NCI-H1048 (cell line): ENCODE measurements at regions not wholly inside any gene's neighbourhood (a gene's known extent, or its start where the extent isn't known, plus 50 kb on each side); places are given as distances from the start of the nearest gene placed in this dataset.
"Not testable (repeated sequence)": the region's sequence is repeated elsewhere in the genome, so short reads cannot be mapped to it uniquely, and the experiment has no call there.

ENCODE experiments used
- DNase-seq: peaks from one replicate; lab custom pipeline; 2025; lab: John Stamatoyannopoulos, UW

DNA sequence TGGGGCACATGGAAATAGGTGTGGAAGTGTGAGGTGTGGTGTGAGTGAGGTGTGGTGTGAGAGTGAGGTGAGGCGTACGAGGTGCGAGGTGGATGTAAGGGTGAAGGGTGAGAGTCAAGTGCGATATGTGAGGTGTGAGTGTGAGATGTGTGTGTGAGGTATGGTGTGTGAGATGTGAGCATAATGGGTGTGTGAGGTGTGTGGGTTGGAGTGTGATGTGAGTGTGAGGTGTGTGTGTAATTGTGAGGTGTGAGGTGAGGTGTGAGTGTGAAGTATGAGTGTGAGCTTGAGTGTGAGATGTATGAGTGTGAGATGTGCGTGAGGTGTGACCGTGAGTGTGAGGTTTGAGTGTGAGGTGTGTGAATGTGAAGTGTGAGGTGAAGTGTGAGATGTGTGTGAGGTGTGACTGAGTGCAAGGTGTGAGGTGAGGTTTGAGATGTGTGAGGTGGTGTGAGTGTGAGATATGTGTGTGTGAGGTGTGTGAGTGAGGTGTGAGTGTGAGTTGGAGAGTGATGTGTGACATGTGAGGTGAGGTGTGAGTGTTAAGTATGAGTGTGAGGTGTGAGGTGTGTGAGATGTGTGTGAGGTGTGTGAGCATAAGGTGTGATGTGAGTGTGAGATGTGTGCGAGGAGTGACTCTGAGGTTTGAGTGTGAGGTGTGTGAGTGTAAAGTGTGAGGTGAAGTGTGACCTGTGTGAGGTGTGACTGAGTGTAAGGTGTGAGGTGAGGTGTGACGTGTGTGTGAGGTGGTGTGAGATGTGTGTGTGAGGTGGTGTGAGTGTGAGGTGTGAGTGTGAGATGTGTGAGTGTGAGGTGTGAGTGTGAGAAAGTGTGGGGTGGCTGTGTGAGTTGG lies 354.0 kb downstream of the FOXL1 start:
- no peak for DNase-seq

DNA sequence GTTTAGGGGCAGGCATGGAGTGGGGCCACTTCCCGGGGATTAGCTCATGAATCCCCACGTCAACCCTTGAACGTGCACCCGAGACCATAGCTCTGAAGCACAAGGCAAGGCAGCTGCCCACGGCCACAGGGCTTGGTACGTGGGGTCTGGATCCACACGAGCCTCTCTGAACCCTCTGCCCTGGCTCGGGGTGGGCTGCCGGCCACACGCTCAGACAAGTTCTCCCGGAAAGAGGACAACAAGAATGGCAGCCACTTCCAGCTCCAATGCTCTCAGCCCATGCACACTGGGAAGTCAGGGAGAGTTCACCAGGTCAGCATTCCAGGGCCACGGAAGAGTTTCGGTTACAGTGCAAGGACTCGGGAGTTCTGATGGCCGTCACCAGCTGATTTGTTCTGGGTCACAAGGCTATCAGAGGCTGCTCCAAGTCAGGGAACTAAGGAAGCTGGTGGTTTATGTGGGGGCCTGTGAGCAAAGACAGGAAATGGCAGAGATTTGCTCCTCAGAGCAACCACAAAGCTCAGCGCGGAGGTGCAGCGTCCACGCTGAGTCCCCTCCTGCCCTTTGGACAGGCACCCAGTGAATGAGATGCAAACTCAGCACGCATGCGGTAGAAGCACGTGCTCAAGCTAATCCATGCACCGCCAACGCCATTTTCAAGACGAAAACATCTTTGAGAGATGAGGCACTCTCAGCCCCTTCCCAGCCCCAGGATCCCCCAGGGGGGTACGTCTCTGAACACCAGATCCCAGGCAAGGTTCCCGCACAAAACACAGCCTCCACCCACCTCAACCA lies 356.4 kb downstream of the FOXL1 start:
- DNase-seq: no peak

DNA sequence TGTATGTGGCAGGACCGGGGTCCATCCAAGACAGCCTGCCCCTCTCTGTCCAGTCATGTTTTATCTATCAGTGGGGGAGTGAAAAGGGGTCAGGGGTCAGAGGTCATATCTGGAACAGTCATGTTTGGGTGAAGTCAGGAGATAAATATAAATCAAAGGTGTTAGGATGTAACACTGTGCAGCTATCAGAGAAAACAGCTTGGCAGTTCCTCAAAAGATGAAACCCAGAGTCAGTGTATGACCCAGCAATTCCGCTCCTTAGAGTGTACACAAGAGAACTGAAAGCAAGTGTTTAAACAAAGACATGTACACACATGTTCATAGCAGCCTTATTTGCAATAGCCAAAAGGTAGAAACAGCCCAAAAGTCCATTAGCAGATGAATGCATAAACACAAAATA lies 361.3 kb downstream of the FOXL1 start:
- DNase-seq: no peak

DNA sequence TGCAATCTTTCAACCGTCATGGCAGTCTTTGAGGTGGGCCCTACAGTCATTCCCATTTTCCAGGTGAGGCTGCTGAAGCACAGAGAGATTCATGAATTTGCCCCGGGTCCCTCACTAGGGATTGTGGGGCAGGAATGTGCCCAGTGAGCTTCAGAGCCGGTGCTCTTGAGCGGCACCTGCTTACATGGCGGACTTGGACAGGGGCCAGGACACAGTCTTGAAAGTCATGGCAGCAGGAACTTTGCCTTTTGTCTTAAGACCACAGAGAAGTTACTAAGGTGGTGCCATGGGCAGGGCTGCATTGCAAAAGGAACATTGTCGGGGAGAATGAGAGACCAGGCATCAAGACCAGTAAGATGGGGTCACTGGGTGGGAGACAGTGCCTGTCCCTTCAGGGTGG lies 363.4 kb downstream of the FOXL1 start:
- DNase-seq: no peak

DNA sequence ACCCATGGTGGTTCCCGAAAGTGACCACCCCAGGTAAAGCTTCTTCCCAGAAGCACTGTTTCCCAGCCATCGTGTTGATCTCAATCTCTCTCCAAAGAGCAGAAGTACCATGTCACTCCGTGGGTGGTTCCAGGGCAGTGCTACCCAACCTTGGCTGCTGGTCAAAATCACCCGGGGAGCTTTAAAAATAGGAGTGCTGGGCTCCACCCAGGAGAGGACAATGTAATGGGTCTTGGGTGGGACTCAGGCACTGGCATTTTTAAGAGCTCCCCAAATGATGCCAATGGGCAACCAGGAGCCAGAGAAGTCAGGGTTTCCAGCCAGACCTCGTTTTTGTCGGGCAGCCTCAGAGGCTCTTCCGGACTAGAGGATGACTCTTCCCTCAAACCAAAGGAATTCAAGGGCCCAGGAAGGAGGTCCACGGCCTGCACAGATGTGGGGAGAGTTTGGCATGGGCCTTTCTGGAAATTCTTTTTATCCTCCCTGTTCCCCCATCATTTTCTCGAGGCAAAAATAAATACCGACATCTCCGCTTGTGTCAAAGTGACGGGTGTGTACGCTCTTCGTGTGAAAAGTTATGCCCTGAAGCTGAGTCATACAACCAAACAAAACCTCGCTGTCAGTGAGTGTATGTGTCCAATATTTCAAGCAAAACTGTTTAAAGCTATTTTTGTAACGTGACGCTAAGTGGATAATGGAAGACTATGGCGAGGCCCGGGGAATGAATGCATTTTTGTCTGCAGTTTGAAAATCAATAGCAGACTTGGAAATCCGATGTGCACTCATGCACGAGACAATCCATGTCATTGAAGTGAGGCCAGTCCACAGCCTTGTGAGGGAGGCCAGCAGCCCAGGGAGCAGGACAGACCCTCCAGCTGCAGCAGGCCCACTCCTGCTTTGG lies 364.1 kb downstream of the FOXL1 start:
- DNase-seq: no peak

DNA sequence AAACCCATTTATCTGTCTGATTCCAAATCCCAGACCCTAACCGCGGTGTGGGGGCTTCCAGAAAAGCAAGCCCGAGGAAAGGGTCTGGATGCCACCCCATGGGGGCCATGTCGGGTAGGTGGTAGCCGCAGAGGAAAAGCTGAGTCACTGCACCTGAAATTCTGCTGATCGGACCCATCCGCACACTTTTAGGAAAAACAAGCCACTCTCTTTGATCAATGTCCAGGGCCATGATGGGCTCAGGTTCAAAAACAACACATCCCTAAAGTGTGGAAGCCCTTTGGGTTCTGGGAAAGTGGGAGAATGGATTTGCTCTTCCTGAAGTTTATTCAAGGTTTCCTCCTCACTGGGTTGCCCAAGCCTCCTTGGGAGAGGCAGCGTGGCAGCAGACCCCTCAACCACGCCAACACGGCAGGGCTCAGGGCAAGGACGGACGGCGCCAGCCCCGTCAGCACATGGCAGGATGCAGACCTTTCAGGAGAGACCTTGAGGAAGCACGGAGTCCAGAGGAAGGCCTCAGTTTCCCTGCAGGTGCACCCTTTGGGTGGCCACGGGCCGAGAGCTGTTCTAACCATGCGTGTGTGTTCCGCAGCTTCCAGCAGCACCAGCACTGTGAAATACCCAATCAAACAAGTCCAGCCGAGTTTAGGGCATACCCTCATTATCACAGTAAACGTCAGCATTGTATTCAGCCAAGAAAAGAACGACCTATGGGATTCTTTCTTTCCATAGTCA lies 367.0 kb downstream of the FOXL1 start:
- no peak for DNase-seq

DNA sequence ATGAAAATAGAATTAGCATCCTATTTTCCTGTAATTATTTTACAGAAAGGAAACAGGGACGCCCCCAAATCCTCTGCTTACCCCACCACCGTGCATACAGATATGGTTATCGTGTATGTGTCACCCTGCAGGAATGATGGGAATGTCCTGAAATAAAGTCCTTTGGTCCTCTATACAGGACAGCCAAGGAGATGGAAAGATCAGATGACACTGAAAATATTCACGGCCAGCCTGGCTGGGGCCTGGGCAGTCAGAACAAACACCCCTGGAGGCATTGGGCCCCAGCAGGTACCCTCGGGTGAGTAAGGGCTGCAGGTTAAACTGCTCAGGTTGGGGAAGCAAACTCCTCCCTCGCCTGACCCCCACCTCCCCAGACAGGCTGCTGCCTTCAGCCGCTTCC lies 368.0 kb downstream of the FOXL1 start:
- DNase-seq: no peak

DNA sequence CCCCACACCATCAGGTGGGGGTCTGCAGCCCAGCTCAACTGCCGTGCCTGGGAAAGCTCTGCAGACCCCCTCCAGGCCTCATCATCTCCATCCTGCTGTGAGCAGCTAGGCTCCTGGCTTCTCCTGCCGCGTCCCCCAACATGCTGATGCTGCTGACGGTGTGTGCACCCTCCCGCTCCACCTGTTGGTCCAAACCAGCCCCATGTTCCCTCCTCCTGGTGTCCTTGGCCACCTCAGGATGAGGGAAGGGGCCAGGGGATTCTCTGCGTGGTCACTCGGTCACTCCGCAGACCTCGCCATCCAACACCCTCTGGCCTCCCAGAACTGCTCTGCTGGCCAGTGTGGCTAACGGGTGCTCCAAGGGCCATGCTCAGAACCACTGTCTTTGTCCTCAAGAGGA lies 368.6 kb downstream of the FOXL1 start:
- no peak for DNase-seq

DNA sequence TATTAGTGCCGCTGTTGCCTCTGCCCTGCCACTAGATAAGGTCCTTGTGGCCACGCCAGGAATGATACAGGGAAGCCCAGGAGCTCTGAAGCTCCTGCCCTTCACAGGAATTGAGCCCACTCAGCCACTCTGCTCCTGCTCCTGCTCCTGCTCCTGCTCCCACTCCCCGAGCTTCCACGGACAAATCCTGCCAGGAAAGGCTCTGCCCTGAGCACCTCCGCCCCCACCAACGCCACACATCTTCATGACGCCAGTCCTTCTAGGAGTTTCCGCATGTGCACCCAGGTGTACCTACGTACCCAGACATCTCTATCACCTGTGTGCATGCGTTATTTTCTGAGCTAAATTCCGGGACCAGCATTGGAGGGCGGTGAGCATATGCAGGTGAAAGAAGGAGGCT lies 369.1 kb downstream of the C16orf95 start:
- DNase-seq: no peak

DNA sequence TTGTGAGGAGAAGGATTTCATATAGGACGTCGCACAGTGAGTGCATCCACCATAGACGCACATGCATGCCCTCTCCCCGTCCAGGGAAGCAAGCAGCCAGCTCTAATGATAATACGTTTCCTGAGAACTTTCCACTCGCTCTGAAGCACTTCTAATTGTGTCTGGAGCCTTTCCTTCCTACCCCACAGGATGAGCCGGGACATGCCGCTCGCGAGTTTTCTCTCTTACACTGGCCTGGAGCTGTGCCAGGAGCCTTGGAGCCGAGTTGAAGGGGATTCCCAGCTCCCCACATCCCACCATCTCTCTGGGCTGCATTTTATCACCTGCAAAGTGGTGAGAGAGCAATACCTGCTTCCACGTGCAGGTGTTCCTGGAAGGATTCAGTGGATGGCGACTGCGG lies 368.1 kb downstream of the C16orf95 start:
- no peak for DNase-seq

DNA sequence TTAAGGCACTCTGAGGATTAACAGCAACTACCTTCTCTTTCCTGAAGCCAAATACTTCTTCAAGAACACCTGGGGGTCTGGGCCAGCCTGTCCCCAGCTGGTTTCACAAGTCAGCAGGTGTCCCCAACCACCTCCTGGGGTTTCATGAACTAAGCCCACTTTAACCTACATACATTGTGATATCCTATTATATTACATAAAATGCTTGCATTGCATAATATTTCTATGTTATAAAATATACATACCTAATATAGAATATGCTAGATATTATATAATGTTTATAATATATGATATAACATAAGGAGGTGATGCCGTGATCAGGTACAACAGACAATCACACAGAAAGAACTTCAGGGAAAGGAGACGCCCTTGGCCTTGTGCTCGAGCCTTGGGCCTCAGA lies 367.6 kb downstream of the C16orf95 start:
- DNase-seq: no peak

DNA sequence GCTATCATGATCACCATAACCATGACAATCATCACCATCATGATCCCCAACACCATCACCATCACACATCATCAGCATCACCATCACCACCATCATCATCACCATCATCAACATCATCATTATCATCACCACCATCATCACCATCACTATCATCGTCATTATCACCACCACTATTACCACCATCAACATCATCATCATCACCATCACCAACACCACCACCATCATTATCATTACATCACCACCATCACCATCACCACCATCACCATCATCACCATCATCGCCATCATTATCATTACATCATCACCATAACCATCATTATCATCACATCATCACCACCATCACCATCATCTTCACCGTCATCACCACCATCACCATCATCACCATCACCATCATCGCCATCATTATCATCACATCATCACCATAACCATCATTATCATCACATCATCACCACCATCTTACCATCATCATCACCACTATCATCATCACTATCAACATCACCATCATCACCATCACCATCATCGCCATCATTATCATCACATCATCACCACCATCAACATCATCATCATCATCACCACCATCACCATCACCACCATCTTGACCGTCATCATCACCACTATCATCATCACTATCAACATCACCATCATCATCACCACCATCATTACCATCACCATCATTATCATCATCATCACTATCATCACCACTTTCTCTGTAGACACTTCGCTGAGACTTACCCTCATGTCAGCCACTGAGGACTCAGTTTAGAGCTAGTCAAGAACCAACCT lies 366.0 kb downstream of the C16orf95 start:
- no peak for DNase-seq

DNA sequence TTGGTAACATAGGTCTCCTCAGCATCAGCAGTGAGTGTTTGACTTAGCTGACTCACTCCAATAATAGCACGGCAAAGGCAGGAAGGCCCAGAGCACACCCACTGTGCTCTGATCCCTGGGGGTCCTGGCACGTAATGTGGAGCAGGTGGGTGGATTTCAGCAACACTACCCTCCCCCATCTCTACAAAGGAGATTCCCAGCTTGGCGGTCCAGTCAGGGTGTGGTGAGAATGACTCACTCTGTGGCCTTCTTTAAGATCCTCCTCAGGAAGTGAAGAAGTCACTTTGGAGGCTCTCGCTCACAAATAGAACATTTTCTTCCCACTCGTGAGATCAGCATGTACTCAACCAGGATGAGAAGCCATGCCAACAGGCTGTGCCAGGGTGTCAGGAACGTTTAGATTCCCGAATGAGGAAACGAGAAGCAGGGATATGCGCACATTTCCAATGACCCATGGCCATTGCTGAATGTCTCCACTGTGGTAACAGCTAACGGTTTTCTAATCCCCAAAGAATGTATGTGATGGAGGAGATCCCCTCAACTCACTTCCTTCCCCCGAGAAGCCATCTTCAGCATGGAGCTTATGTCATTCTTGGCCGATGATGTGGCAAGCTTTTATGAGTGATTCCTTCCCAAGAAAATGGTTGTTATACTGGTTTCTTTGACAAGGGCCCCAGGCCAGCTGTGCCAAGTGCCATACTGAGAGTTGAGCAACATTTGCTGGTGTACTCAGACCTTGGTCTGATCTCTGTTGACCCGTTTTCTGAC lies 365.2 kb downstream of the C16orf95 start:
- DNase-seq: no peak

DNA sequence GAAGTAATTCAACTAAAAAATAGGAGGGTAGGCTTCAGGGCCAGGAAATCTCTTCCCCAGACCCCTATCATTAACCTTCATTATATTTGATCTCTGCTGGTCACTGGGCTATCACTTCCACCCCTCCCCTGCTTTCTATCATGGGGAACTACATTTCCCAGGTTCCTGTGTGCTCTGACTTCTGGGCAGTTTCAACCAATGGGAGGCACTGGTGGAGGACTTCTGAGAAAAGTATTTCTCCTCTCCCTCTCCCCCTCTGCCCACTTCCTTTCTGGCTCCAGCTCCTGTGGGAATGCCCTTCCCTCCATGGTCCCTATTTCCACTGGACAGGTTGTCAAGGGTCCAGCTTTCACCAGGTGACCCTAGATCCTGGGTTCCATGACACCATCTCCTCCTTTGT lies 364.4 kb downstream of the C16orf95 start:
- DNase-seq: no peak

DNA sequence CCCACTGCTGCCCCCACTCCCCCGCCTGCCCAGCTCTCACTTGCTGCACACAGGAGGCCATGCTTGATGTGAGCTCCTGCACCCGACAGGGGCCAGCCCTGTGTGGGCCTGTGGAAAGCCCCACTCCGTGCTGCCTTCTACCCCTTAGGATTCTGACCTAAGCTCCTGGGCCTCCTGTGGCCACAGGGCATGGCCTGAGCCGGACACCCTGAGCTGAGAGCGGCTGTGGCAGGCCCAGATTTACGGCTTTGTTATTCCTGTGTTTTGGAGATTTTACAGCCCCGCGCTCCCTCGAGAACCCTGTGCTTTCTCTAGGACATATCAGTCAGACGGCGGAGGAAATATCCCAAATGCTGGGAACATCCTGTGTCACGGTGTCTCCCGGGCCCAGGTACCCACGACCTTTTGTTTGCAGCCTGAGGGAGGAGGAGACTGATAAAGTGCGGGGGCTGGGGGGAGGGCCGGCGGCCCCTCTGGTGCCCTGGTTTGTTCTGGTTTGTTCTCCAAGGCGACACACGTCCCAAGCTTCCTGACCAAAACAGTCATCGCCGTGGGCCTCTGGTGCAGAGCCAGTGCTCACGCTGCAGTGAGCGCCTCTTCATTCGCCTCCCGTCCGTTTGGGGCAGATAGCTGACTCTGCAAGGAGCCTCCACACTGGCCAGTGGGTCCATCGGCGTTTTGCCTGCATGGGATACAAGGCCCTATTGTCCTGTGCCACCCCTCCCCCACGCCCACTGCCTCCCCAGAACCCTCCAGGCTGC lies 363.4 kb downstream of the C16orf95 start:
- no peak for DNase-seq

DNA sequence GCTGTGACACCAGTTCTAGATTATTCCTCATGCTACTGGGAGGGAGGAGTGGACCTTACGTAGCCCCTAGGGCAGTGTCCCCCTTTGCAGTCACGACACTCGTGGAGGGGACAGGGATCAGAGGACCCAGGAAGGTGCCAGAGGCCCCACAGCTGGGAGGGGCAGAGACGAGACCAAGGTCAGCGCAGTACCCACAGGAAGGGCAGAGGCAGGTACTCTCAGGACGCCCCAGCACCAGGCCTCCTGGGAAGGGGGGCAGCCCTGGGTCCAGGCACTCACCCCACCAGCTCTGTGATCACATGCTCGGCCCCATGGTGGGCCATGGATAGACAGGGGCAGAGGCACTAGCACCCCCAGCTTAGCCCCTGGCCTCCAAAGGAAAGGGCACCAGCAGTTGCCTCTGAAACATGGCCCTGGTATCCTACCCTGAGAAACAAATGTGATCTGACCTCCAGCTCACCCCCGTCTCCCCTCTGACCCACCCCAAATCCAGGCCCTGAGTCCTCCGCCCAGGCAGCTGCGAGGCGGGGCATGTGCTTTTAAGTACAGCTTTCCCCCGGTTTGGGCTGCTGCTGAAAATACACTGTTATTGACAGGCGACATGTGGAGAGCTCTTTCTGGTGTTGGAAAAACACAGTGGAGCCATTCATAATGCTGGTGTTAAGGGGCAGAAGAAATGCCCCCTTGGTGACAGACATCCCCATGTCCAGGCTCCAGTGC lies 361.9 kb downstream of the C16orf95 start:
- no peak for DNase-seq

DNA sequence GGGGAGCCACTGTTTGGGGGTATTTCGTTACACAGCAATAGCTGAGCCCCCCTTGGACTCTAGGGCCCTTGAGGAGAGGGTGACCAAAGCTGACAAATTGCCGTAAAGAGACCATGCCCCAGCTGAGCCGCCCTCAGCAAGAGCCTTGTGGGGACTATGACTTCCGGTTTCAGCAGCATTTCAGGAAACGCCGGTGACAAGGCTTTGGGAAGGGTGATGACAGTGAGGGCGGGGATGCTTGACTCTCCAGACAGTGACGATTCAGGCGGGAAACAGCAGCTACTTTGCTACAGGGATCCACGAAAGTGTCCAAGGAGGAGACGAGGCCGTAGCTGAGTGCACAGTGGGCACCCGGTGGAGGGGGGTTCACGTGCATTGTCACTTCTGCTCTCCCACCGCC lies 360.8 kb downstream of the C16orf95 start:
- DNase-seq: no peak

DNA sequence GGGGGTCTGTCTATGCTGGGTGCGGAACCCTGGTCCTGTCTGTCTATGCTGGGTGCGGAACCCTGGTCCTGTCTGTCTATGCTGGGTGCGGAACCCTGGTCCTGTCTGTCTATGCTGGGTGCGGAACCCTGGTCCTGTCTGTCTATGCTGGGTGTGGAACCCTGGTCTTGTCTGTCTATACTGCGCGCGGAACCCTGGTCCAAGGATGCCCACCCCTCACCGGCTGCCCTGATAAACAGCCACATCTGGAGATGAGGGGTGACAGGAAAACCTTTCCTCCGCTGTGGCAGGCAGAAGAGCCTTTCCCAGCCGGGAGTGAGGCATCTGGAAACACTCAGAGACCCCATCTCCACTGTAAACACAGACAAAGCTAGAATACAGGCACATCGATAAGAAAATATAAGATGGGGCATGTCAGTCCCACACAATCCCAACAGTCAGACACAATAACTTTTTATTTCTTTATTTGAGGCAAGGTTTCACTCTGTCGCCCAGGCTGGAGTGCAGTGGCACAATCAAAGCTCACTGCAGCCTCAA lies 359.5 kb downstream of the C16orf95 start:
- DNase-seq: not testable (repeated sequence)
